Renal cortex interstitium (tissue), 11 donors: ENCODE measurements at regions not wholly inside any gene's neighbourhood (a gene's known extent, or its start where the extent isn't known, plus 50 kb on each side); places are given as distances from the start of the nearest gene placed in this dataset.
A peak's percentile ranks its signal among the peaks of the same experiment; 100 is the strongest.

Experiments used
- DNase-seq, 11 donors: peaks; one replicate each; pipeline ENCODE4 v3.0.0-alpha.2; 2013; ENCODE audit warnings: low read depth in 9 of 11, low spot score in 4 of 11; ENCODE audit errors: extremely low read depth in 1 of 11

- DNase-seq: no peak
These were observed 59.1 kb downstream of the BOD1 start for GRCh38 chr5:173557123-173557903.

GRCh38 chr5:173556142-173557028 lies 60.1 kb downstream of the BOD1 start:
- no peak for DNase-seq

DNA sequence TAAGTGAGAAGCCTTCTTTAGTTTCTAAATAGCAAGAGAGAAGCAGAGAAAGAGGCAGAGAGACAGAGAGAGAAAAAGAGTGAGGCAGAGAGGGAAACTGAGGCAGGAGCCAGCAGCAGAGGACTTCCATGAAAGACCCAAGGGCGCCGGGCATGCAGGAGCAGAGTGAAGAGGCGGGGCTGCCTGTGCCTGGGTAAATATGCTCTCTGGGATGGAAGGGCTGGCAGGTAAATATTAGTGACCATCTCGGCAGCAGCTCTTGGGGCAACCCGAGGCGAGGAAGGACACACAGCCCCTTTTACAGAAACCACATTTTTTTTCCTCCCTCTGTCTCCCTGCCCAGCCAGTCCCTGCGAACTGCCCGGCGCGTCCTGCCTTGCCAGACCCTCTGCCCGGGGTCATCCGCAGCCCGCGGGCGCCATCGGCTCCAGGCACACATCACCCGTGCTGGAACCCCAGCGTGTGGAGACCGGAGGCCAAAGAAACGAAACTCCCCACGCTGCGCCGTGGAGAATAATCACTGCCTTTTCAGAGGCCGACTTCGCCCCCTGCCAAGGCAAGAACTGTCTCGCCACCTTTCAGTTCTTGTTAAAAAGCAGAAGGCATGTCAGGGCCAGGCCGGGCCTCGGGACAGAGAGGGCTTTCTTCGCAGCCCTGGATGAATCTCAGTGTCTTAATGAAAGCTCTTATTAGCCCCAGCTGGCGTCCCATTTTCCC lies 61.3 kb downstream of the BOD1 start:
- DNase-seq: no peak

DNA sequence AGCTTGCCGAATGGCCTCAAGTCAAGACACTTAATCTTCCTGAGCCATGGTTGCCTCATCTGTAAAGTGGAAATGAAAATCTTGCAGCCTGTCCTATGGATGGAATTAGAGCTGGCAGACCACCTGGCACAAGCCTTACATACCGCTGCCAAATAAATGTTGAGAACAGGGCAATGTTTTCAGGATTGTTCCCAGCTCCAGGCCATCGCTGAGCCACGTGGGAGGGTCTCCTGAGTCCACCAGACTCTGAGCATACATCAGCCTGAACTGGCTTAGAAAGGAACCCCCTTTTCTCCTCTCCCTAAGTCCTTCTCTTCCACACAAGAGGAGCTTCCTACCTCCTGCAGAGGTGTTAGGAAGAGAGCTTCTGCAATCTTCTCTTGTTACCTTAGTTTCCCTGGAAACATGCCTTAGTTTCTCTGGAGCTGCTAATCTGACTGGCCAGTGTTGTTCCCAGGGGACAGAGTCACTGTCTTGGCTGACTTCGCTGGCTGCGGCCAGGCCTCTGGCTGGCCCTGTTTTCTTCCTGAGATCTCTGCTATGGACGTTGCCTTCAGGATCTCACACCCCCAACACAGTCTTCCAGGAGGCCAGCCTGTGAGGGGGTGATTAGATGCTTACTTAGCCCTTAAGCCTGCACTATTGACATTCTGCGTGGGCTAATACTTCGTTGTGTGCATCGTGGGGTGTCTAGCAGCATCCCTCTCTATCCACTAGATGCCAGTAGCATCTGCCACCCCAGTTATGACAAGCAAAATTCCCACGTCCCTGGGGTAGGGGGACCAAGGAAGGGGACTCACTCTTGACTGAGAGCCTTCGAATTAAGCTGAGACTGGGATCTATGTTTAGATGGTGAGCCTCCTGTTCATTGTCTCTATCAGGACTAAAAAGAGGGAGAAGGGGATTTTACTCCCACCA lies 62.2 kb downstream of the BOD1 start:
- peak in 1 of 11 donors; percentile 2 for DNase-seq

GRCh38 chr5:173550641-173551040 lies 65.8 kb downstream of the BOD1 start:
- DNase-seq: no peak

GRCh38 chr5:173549644-173550043 lies 66.8 kb downstream of the BOD1 start:
- no peak for DNase-seq

DNA sequence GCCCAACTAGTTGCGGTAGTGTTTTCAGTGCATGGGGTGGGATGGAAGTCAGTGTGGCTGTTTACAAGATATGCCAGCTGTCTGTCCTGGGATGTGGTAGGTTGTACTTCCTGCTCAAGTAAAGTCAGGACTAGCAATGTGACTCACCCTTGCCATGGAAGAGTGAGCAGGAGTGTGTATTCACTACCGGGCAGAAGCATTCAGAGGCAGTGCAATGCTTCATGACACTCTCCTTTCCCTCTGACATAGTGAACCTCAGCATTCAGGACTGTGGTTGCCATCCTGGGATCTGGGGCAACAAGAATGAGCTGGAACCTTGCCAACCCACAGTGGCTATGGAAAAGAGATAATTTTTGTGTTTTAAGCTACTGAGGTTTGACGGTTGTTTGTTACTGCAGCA lies 68.9 kb downstream of the BOD1 start:
- DNase-seq: no peak

DNA sequence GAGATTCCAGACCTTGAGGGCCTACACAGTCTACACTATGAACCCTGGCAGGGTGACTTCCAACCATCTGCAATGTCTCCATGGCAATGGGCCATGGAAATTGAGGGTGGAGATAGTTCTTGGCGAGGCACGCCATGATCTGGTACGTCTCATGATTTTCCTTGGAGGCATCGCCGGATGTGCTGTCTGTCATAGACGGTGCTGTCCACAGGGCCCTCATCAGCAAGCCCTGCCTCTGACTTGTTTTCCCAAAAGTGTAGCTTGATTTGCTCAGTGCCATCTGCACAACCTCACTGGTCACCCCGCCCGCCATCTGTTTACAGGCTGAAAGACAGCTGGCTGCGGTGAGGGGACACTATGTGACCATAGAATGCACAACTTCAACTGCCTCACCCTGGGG lies 73.5 kb downstream of the BOD1 start:
- no peak for DNase-seq

- DNase-seq: no peak
These were observed 74.3 kb downstream of the BOD1 start for GRCh38 chr5:173542159-173542558.

- DNase-seq: no peak
These were observed 77.8 kb downstream of the BOD1 start for GRCh38 chr5:173538654-173539053.

DNA sequence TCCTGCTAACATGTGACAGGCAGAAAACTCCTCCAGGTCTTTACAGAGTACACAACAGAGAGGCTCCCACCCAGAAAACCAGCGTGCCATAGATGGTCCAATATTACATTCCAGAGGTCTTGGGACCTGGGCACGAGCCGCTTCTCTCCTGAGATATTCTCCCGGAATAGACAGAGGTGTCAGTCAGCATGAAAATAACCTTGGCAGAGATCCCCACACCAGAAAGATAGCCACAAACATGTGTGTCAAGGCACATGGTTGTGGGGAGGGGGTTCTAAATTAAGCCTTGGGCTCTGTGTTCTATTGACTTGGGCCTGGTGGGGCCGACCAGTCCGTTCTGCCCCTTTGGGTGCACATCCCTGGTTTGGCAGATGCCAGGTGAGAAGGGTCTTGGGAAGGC lies 78.4 kb downstream of the BOD1 start:
- no peak for DNase-seq

GRCh38 chr5:173537228-173537627 lies 79.2 kb downstream of the BOD1 start:
- DNase-seq: no peak

DNA sequence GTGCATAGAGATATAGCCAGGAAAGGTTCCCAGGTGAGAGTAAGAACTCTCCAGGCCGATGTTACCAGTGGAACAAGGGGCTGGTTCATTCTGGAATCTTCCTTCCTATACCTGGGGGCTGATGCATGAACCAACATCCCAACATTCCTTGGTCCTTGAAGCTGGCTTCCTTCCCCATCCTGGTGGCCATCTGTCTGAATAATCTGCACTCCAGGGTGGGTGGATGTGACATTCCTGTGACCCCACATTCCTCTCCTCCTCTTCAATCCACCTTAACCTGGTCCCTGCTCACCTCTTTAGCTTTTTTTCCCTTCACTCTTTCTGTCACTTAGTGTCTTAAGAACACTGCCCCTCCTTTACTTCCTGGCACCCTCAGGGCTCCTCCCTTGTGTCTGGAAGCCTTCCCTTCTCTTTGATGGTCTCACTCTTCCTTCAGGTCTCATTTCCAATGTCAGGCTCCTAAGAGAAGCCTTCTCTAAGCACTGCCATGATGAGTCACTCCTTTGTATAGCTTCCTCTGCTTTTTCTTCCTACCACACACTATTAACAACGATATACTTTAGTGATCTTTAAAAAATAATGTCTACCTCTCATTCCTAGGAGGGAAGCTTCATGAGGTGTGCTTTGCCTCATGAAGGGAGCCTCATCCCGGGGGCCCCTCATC lies 80.3 kb downstream of the BOD1 start:
- DNase-seq: no peak

GRCh38 chr5:173535166-173535975 lies 81.1 kb downstream of the BOD1 start:
- DNase-seq: no peak

- DNase-seq: no peak
These were observed 81.8 kb downstream of the BOD1 start for GRCh38 chr5:173534664-173535063.

DNA sequence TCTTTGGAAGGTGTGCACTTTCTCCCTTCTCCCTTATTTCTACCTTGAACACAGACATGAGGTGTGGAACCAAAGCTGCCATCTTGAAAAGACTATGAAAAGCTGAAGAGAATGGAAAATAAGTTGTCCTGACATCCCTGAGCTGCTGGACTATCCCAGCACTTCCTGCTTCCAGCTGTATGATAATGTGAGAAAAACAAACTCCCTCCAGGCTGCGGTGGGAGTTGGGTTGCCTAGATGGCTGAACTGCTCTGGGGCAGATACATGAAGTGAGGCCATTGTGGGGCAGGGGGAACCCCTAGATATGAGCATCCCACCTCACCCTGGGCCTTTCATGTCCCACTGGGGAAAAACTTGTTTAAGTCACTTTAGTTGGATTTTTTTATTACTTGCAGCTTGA lies 82.4 kb downstream of the BOD1 start:
- no peak for DNase-seq

GRCh38 chr5:173532689-173533250 lies 83.7 kb downstream of the BOD1 start:
- DNase-seq: no peak
